ENCODE measurements at regions not wholly inside any gene's neighbourhood (a gene's known extent, or its start where the extent isn't known, plus 50 kb on each side); places are given as distances from the start of the nearest gene placed in this dataset.

GRCh38 chr4:15238720-15239119 lies 189.1 kb upstream of the C1QTNF7 start:
- no peaks in the 10 kb centered on the region for H3K27me3 ChIP-seq (replicated peaks; ENCODE audit: control insufficient read depth, insufficient read depth, low read length)
- no peaks in the 10 kb centered on the region for H3K36me3 ChIP-seq (ENCODE audit: control insufficient read depth, insufficient read depth, low read length)
- TF ChIP-seq CTCF (IDR thresholded peaks at IDR 0.05; ENCODE audit: insufficient read depth, low read length, poor library complexity, severe bottlenecking) = peak; percentile 49
- DNase-seq (ENCODE audit: extremely low read depth, insufficient read length) = no peak
- H3K4me3 ChIP-seq (replicated peaks; ENCODE audit: low read depth, low read length) = no peak overlapping the region

GRCh38 chr4:15239866-15240265 lies 188.0 kb upstream of the C1QTNF7 start:
- H3K36me3 ChIP-seq (ENCODE audit: control insufficient read depth, insufficient read depth, low read length) = no peaks in the 10 kb centered on the region
- no peak for TF ChIP-seq CTCF (IDR thresholded peaks at IDR 0.05; ENCODE audit: insufficient read depth, low read length, poor library complexity, severe bottlenecking)
- no peaks in the 10 kb centered on the region for H3K27me3 ChIP-seq (replicated peaks; ENCODE audit: control insufficient read depth, insufficient read depth, low read length)
- H3K4me3 ChIP-seq (replicated peaks; ENCODE audit: low read depth, low read length) = no peak overlapping the region
- no peak for DNase-seq (ENCODE audit: extremely low read depth, insufficient read length)

GRCh38 chr4:15240764-15241163 lies 187.1 kb upstream of the C1QTNF7 start:
- no peak for TF ChIP-seq CTCF (IDR thresholded peaks at IDR 0.05; ENCODE audit: insufficient read depth, low read length, poor library complexity, severe bottlenecking)
- DNase-seq (ENCODE audit: extremely low read depth, insufficient read length) = no peak
- no peak overlapping the region for H3K4me3 ChIP-seq (replicated peaks; ENCODE audit: low read depth, low read length)
- H3K36me3 ChIP-seq (ENCODE audit: control insufficient read depth, insufficient read depth, low read length) = no peaks in the 10 kb centered on the region
- H3K27me3 ChIP-seq (replicated peaks; ENCODE audit: control insufficient read depth, insufficient read depth, low read length) = no peaks in the 10 kb centered on the region

- no peak for TF ChIP-seq CTCF (IDR thresholded peaks at IDR 0.05; ENCODE audit: insufficient read depth, low read length, poor library complexity, severe bottlenecking)
- no peaks in the 10 kb centered on the region for H3K27me3 ChIP-seq (replicated peaks; ENCODE audit: control insufficient read depth, insufficient read depth, low read length)
- DNase-seq (ENCODE audit: extremely low read depth, insufficient read length) = no peak
- H3K36me3 ChIP-seq (ENCODE audit: control insufficient read depth, insufficient read depth, low read length) = no peaks in the 10 kb centered on the region
- no peak overlapping the region for H3K4me3 ChIP-seq (replicated peaks; ENCODE audit: low read depth, low read length)
Measured at GRCh38 chr4:15242021-15242420, 185.8 kb upstream of the C1QTNF7 start.

GRCh38 chr4:15244354-15244753 lies 183.5 kb upstream of the C1QTNF7 start:
- DNase-seq (ENCODE audit: extremely low read depth, insufficient read length) = no peak
- TF ChIP-seq CTCF (IDR thresholded peaks at IDR 0.05; ENCODE audit: insufficient read depth, low read length, poor library complexity, severe bottlenecking) = no peak
- Histone ChIP-seq H3K36me3 (ENCODE audit: control insufficient read depth, insufficient read depth, low read length) (no peaks in the 10 kb centered on the region), H3K27me3 (replicated peaks; ENCODE audit: control insufficient read depth, insufficient read depth, low read length) (no peaks in the 10 kb centered on the region), H3K4me3 (replicated peaks; ENCODE audit: low read depth, low read length) (no peak overlapping the region)

- TF ChIP-seq CTCF (IDR thresholded peaks at IDR 0.05; ENCODE audit: insufficient read depth, low read length, poor library complexity, severe bottlenecking) = no peak
- H3K27me3 ChIP-seq (replicated peaks; ENCODE audit: control insufficient read depth, insufficient read depth, low read length) = no peaks in the 10 kb centered on the region
- H3K36me3 ChIP-seq (ENCODE audit: control insufficient read depth, insufficient read depth, low read length) = no peaks in the 10 kb centered on the region
- DNase-seq (ENCODE audit: extremely low read depth, insufficient read length) = no peak
- no peak overlapping the region for H3K4me3 ChIP-seq (replicated peaks; ENCODE audit: low read depth, low read length)
Measured at GRCh38 chr4:15245006-15245530, 182.8 kb upstream of the C1QTNF7 start.
